Panc1 (cell line): ENCODE measurements at regions not wholly inside any gene's neighbourhood (a gene's known extent, or its start where the extent isn't known, plus 50 kb on each side); places are given as distances from the start of the nearest gene placed in this dataset.

ENCODE experiments used
- ATAC-seq: fragments of 200-7000 bp; cut with Tn5 transposase; 2 replicates; pipeline ENCODE4 v1.9.1; 2020; ENCODE audit warnings: mild to moderate bottlenecking, moderate library complexity
- BruUV-seq: library from RNA; stranded (reverse); fragments of 400-500 nt; replicated peaks from 2 replicates; lab custom pipeline; 2021; lab: Mats Ljungman, UMichigan
- CTCF ChIA-PET: fragments of 300-600 bp; sonication (Branson Sonifier 250); formaldehyde crosslinking; loops from one replicate; lab custom pipeline; 2022; ENCODE audit warnings: antibody characterized with exemption; lab: Charles Lee
- POLR2A ChIA-PET: fragments of 300-600 bp; sonication (Branson Sonifier 250); formaldehyde crosslinking; loops from one replicate; lab custom pipeline; 2022; ENCODE audit warnings: antibody characterized with exemption; lab: Charles Lee
- DNase-seq: peaks from one replicate; pipeline ENCODE4 v3.0.0-alpha.2; 2010; ENCODE audit warnings: low read depth, low spot score
- H3K27ac ChIP-seq: 2 replicates; pipeline ENCODE4 v1.5.1; 2011; ENCODE audit warnings: mild to moderate bottlenecking, low read length, inconsistent platforms
- H3K27me3 ChIP-seq: fragments of 200-500 bp; sonication (Bioruptor generic); 2 replicates; pipeline ENCODE4 v1.6.0; 2014; ENCODE audit warnings: low read length, inconsistent platforms; ENCODE audit not compliant: control insufficient read depth, insufficient read depth
- H3K36me3 ChIP-seq: fragments of 200-500 bp; sonication (Bioruptor generic); 2 replicates; pipeline ENCODE4 v1.5.1; 2014; ENCODE audit warnings: inconsistent platforms, mild to moderate bottlenecking, low read length, moderate library complexity; ENCODE audit not compliant: control insufficient read depth, insufficient read depth
- H3K4me1 ChIP-seq: 2 replicates; pipeline ENCODE4 v1.5.1; 2011; ENCODE audit warnings: inconsistent platforms, mild to moderate bottlenecking, low read length, moderate library complexity; ENCODE audit not compliant: control insufficient read depth, insufficient read depth
- H3K4me3 ChIP-seq, 2 experiments: 2 replicates each; pipeline ENCODE4 v1.5.1; 2011 to 2012; ENCODE audit warnings: low read depth in 2 of 2, low read length in 2 of 2, mild to moderate bottlenecking in 2 of 2, inconsistent platforms in 1 of 2, moderate library complexity in 1 of 2
- H3K9me3 ChIP-seq: fragments of 200-500 bp; sonication (Bioruptor generic); 2 replicates; pipeline ENCODE4 v1.5.1; 2014; ENCODE audit warnings: low read depth, mild to moderate bottlenecking, inconsistent platforms, low read length, moderate library complexity; ENCODE audit not compliant: control insufficient read depth, insufficient read depth
- CTCF ChIP-seq: fragments of 450-650 bp; IDR thresholded peaks from 2 replicates; pipeline ENCODE4 v1.5.1; 2017; ENCODE audit warnings: mild to moderate bottlenecking
- POLR2AphosphoS5 ChIP-seq: IDR thresholded peaks from 2 replicates; pipeline ENCODE4 v1.6.1; 2012; ENCODE audit warnings: mild to moderate bottlenecking, low read depth, low read length, moderate library complexity
- SIN3A ChIP-seq: IDR thresholded peaks from 2 replicates; pipeline ENCODE4 v1.6.1; 2012; ENCODE audit warnings: low read depth, mild to moderate bottlenecking, low read length, moderate library complexity, borderline replicate concordance; ENCODE audit not compliant: insufficient read depth
- TCF7L2 ChIP-seq: IDR thresholded peaks from 2 replicates; pipeline ENCODE4 v1.6.1; 2011; ENCODE audit warnings: mild to moderate bottlenecking, low read depth, low read length, inconsistent platforms
- in situ Hi-C: cut with HindIII; loops from 2 replicates; pipeline ENCODE4 v1.10.0; 2016; ENCODE audit warnings: low sequenced_read_pairs, low pct_unique_long_range_greater_than_20kb
- intact Hi-C: fragments of 100-400 bp; cut with micrococcal nuclease; formaldehyde crosslinking; loops from one replicate; pipeline ENCODE4 v1.10.0; 2022; ENCODE audit not compliant: unreplicated experiment
- TF ChIP-seq, protein P1 (sequence below), 2 experiments: IDR thresholded peaks; 2 replicates each; pipeline ENCODE4 v1.6.1; 2011 to 2012; ENCODE audit warnings: low read depth in 2 of 2, control low read depth in 1 of 2, low read length in 1 of 2, mild to moderate bottlenecking in 1 of 2, moderate library complexity in 1 of 2; ENCODE audit not compliant: insufficient read depth in 1 of 2

DNA sequence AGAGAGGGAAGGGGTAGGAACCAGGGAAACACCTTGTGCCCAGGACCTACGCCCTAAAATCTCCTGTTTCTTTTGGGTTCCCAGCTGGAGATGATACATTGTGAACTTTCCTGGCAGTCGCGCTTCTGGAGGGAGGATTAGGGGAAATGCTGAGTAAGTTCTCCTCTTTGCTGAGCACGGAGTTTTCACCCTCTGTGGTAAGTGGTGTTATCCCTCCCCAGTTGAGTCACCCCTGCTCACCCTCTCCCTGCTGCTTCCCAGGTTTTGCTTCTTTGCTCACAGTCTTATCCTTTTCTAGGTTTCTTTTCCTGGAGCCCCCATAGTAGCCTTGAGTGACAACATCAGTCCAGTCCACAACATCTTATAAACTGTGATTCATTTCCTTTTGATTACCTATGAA lies 789.1 kb downstream of the TMEM121 start:
- DNase-seq (no peak), ATAC-seq (no peak)
- H3K9me3 ChIP-seq = no peaks in the 10 kb centered on the region
- in situ Hi-C loops = no loop called here
- POLR2A ChIA-PET = no interaction called here
- intact Hi-C loops = no loop called here
- no peaks in the 10 kb centered on the region for H3K4me1 ChIP-seq
- H3K36me3 ChIP-seq = no peaks in the 10 kb centered on the region
- CTCF ChIA-PET = no interaction called here
- TF ChIP-seq, protein P1, sequence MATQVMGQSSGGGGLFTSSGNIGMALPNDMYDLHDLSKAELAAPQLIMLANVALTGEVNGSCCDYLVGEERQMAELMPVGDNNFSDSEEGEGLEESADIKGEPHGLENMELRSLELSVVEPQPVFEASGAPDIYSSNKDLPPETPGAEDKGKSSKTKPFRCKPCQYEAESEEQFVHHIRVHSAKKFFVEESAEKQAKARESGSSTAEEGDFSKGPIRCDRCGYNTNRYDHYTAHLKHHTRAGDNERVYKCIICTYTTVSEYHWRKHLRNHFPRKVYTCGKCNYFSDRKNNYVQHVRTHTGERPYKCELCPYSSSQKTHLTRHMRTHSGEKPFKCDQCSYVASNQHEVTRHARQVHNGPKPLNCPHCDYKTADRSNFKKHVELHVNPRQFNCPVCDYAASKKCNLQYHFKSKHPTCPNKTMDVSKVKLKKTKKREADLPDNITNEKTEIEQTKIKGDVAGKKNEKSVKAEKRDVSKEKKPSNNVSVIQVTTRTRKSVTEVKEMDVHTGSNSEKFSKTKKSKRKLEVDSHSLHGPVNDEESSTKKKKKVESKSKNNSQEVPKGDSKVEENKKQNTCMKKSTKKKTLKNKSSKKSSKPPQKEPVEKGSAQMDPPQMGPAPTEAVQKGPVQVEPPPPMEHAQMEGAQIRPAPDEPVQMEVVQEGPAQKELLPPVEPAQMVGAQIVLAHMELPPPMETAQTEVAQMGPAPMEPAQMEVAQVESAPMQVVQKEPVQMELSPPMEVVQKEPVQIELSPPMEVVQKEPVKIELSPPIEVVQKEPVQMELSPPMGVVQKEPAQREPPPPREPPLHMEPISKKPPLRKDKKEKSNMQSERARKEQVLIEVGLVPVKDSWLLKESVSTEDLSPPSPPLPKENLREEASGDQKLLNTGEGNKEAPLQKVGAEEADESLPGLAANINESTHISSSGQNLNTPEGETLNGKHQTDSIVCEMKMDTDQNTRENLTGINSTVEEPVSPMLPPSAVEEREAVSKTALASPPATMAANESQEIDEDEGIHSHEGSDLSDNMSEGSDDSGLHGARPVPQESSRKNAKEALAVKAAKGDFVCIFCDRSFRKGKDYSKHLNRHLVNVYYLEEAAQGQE (IDR thresholded peaks at IDR 0.05; ENCODE audit: insufficient read depth in 1 of 2, low read depth in 2 of 2, low read length in 1 of 2) = no peak
- TF ChIP-seq TCF7L2 (no peak), CTCF (no peak), POLR2AphosphoS5 (no peak), SIN3A (no peak)
- H3K27me3 ChIP-seq = no peaks in the 10 kb centered on the region
- no TSS peak for BruUV-seq
- no peak overlapping the region for H3K27ac ChIP-seq
- no peak overlapping the region for H3K4me3 ChIP-seq

GRCh38 chr14:106317593-106317992 lies 791.2 kb downstream of the TMEM121 start:
- BruUV-seq = no TSS peak
- in situ Hi-C loops = no loop called here
- DNase-seq (no peak), ATAC-seq (no peak)
- CTCF ChIA-PET = no interaction called here
- Histone ChIP-seq H3K9me3 (no peaks in the 10 kb centered on the region), H3K4me3 (no peak overlapping the region), H3K27me3 (no peaks in the 10 kb centered on the region; the same call in 1 of the 2 replicates), H3K4me1 (no peaks in the 10 kb centered on the region), H3K36me3 (no peaks in the 10 kb centered on the region), H3K27ac (no peak overlapping the region)
- intact Hi-C loops = no loop called here
- POLR2A ChIA-PET = no interaction called here
- no peak for TF ChIP-seq CTCF
- TF ChIP-seq, protein P1 (IDR thresholded peaks at IDR 0.05; ENCODE audit: insufficient read depth in 1 of 2, low read depth in 2 of 2, low read length in 1 of 2) = no peak
- no peak for TF ChIP-seq POLR2AphosphoS5
- TF ChIP-seq TCF7L2 = no peak
- TF ChIP-seq SIN3A = no peak
